Stomach (tissue), 4 donors: ENCODE measurements at regions not wholly inside any gene's neighbourhood (a gene's known extent, or its start where the extent isn't known, plus 50 kb on each side); places are given as distances from the start of the nearest gene placed in this dataset.

Experiments
- CTCF ChIP-seq, 7 experiments: fragments of 450-650 bp in 4 of 7; fragments of 200-600 bp in 3 of 7; sonication (generic) in 3 of 7; IDR thresholded peaks; one replicate each; pipeline ENCODE4 v1.5.1; 2016 to 2019; ENCODE audit warnings: antibody characterized with exemption in 7 of 7, control low read depth in 2 of 7, mild to moderate bottlenecking in 1 of 7
- EP300 ChIP-seq: sonication (generic); formaldehyde crosslinking; IDR thresholded peaks from one replicate; pipeline ENCODE4 v1.6.1; 2017; ENCODE audit warnings: antibody characterized with exemption
- POLR2A ChIP-seq, 4 donors: fragments of 450-650 bp; IDR thresholded peaks; one replicate each; pipeline ENCODE4 v1.6.1; 2016; ENCODE audit warnings: antibody characterized with exemption in 4 of 4, control low read depth in 2 of 4, mild to moderate bottlenecking in 1 of 4, moderate library complexity in 1 of 4
- POLR2AphosphoS5 ChIP-seq, 3 donors: sonication (generic); formaldehyde crosslinking; IDR thresholded peaks; one replicate each; pipeline ENCODE4 v1.6.1; 2016; ENCODE audit warnings: antibody characterized with exemption in 3 of 3

GRCh38 chr2:5230855-5231254 is 461.3 kb upstream of the SOX11 start:
- no peak for TF ChIP-seq POLR2AphosphoS5 (IDR thresholded peaks at IDR 0.05)
- no peak for TF ChIP-seq POLR2A (IDR thresholded peaks at IDR 0.05)
- no peak for TF ChIP-seq CTCF (IDR thresholded peaks at IDR 0.05)
- no peak for TF ChIP-seq EP300
